ENCODE measurements at regions not wholly inside any gene's neighbourhood (a gene's known extent, or its start where the extent isn't known, plus 50 kb on each side); places are given as distances from the start of the nearest gene placed in this dataset.

GRCh38 chr3:111323019-111323418, 219.0 kb upstream of the CD96 start:
- TF ChIP-seq CTCF (IDR thresholded peaks at IDR 0.05) (no peak), TCF7L2 (IDR thresholded peaks at IDR 0.05; ENCODE audit: low read depth, low read length) (no peak), REST (IDR thresholded peaks at IDR 0.05; ENCODE audit: insufficient read depth in 1 of 2, low read depth in 2 of 2, low read length in 1 of 2) (no peak), POLR2AphosphoS5 (IDR thresholded peaks at IDR 0.05; ENCODE audit: low read depth, low read length) (no peak)

Data from Panc1 (cell line).